HFF-Myc (cell line): ENCODE measurements at regions not wholly inside any gene's neighbourhood (a gene's known extent, or its start where the extent isn't known, plus 50 kb on each side); places are given as distances from the start of the nearest gene placed in this dataset.

Experiments used
- DNase-seq: peaks from one replicate; pipeline ENCODE4 v3.0.0-alpha.2; 2011; ENCODE audit warnings: low read depth; ENCODE audit errors: extremely low read depth
- H3K4me3 ChIP-seq: replicated peaks from 2 replicates; pipeline ENCODE4 v1.5.1; 2011; ENCODE audit warnings: low read depth, mild to moderate bottlenecking, control low read depth, low read length
- TF ChIP-seq, protein P1 (sequence below): IDR thresholded peaks from 2 replicates; pipeline ENCODE4 v1.5.1; 2012; ENCODE audit warnings: mild to moderate bottlenecking, low read depth, low read length, control low read depth; ENCODE audit errors: missing control alignments

- DNase-seq, result no peak
- no peak overlapping the region for H3K4me3 ChIP-seq
Measured at GRCh38 chr20:53748821-53749421, 155.3 kb upstream of the ZNF217 start.

DNA sequence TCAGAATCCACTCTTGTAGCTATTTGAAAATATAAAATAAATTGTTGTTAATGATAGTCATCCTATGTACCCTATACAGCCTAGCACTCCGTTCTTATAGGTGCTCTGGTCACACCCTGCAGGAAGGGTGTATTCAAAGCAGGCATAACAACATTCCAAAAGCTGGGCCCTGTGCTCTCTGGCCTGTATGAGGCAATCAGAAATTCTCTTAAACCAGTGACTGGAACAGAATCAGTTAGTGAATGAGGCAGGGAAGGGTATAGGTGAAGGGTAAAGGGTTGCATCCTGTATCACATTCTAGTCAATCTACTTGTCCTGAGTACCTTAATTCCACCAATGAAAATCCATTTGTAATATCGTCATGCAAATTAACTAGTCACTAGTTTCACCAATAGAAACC is 154.5 kb upstream of the ZNF217 start:
- H3K4me3 ChIP-seq, result no peak overlapping the region
- no peak for DNase-seq
- TF ChIP-seq, protein P1, sequence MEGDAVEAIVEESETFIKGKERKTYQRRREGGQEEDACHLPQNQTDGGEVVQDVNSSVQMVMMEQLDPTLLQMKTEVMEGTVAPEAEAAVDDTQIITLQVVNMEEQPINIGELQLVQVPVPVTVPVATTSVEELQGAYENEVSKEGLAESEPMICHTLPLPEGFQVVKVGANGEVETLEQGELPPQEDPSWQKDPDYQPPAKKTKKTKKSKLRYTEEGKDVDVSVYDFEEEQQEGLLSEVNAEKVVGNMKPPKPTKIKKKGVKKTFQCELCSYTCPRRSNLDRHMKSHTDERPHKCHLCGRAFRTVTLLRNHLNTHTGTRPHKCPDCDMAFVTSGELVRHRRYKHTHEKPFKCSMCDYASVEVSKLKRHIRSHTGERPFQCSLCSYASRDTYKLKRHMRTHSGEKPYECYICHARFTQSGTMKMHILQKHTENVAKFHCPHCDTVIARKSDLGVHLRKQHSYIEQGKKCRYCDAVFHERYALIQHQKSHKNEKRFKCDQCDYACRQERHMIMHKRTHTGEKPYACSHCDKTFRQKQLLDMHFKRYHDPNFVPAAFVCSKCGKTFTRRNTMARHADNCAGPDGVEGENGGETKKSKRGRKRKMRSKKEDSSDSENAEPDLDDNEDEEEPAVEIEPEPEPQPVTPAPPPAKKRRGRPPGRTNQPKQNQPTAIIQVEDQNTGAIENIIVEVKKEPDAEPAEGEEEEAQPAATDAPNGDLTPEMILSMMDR, result no peak

More at GRCh38 chr20:53748821-53749421, 155.3 kb upstream of the ZNF217 start:
- TF ChIP-seq, protein P1, result no peak

GRCh38 chr20:53743607-53744260 is 150.1 kb upstream of the ZNF217 start:
- no peak overlapping the region for H3K4me3 ChIP-seq
- TF ChIP-seq, protein P1, result no peak
- no peak for DNase-seq

DNA sequence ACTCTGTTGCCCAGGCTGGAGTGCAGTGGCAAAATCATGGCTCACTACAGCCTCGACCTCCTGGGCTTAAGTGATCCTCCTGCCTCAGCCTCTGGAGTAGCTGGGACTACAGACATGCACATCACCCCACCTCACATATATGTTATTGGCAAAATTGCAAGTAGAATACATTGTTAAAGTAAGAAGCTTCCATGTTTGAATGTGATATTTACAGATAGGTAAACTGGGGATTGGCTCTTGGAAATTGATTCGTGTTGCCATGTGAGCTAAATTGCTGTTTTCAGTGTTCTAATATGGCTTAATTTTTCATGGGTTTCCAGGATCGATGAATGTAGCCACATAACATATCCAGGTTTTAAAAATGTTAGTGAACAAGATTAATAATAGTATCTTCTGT is 149.0 kb upstream of the ZNF217 start:
- TF ChIP-seq, protein P1, result no peak
- no peak for DNase-seq
- no peak overlapping the region for H3K4me3 ChIP-seq

- H3K4me3 ChIP-seq, result no peak overlapping the region
- TF ChIP-seq, protein P1, result no peak
- DNase-seq, result no peak
Measured at GRCh38 chr20:53741726-53742028, 148.0 kb upstream of the ZNF217 start.

DNA sequence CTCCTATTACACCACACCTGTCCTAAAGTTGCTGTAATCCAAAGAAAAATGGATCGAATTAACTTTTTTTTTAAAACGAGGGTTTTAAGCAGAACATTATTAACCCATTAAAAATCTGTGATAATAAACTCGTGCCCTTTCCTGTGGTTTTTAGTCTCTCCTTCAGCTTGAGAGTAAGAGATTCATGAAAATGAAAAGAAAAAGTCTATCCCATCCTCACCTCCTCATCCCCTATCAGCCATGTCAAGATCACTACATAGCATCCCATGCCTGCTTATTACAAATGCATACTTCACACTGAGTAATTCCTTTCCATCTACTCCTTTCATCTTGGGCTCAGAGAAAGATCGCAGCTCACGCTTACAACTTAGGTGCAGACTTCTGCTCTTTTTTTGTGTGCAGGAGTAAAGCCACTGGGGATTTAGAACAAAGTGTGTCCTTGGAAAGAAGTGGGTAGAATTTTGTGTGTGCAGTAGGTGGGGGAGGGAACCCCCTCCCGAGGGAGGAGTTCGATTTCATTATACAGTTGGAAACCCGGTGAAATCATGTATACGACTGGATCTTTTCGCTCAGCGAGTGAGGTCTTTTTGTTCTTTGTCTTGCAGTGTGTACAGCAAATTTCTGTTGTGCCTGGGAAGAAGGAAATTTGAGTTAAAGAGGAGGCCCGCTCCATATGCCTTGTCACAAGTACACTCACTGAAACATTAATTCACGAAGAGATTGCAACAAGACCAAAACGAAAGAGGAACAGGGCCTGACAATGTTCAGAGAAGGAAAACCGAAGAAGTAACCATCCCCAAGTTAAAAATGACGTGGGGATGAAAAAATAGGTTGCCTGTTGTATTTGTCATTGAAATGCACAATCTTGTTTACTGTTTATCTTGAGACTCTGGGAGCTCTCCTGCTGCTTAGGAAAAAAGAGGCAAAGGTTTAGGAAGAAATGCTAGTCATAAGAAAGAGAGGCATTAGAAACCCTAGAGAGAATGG is 146.5 kb upstream of the ZNF217 start:
- H3K4me3 ChIP-seq, result no peak overlapping the region
- no peak for DNase-seq
- TF ChIP-seq, protein P1, result no peak
